Fibroblast of lung (primary cell): ENCODE measurements at regions not wholly inside any gene's neighbourhood (a gene's known extent, or its start where the extent isn't known, plus 50 kb on each side); places are given as distances from the start of the nearest gene placed in this dataset.

Experiments
- DNase-seq, 2 donors: peaks; one replicate each; pipeline versions ENCODE4 v3.0.0 to v3.0.0-alpha.2; 2010; ENCODE audit warnings: low read depth in 2 of 2
- H2AFZ ChIP-seq: 2 replicates; pipeline ENCODE4 v1.5.1; 2012; ENCODE audit warnings: low read length, control low read depth, inconsistent platforms
- H3K27ac ChIP-seq: 2 replicates; pipeline ENCODE4 v1.5.1; 2011; ENCODE audit warnings: low read length, control low read depth; ENCODE audit not compliant: insufficient read depth
- H3K27me3 ChIP-seq: 2 replicates; pipeline ENCODE4 v1.5.1; 2011; ENCODE audit warnings: mild to moderate bottlenecking, low read length; ENCODE audit not compliant: control insufficient read depth, insufficient read depth
- H3K36me3 ChIP-seq: 2 replicates; pipeline ENCODE4 v1.5.1; 2011; ENCODE audit warnings: low read length; ENCODE audit not compliant: control insufficient read depth, insufficient read depth
- H3K4me1 ChIP-seq: 2 replicates; pipeline ENCODE4 v1.5.1; 2011; ENCODE audit warnings: low read length; ENCODE audit not compliant: control insufficient read depth, insufficient read depth; ENCODE audit errors: extremely low read depth
- H3K4me2 ChIP-seq: 2 replicates; pipeline ENCODE4 v1.5.1; 2011; ENCODE audit warnings: low read length, control low read depth; ENCODE audit not compliant: insufficient read depth; ENCODE audit errors: extremely low read depth
- H3K4me3 ChIP-seq, 4 experiments: fragments of 200-600 bp in 1 of 4; sonication (generic) in 1 of 4; replicated peaks in 1 of 4; 2 replicates each; pipeline ENCODE4 v1.5.1; 2011 to 2016; ENCODE audit warnings: low read length in 4 of 4, low read depth in 3 of 4, mild to moderate bottlenecking in 3 of 4, control low read depth in 2 of 4, inconsistent platforms in 1 of 4, mixed read lengths in 1 of 4; ENCODE audit not compliant: insufficient read depth in 1 of 4; ENCODE audit errors: control extremely low read depth in 1 of 4
- H3K79me2 ChIP-seq: 2 replicates; pipeline ENCODE4 v1.5.1; 2012; ENCODE audit warnings: mild to moderate bottlenecking, low read length, inconsistent platforms; ENCODE audit not compliant: control insufficient read depth, insufficient read depth
- H3K9ac ChIP-seq: 2 replicates; pipeline ENCODE4 v1.5.1; 2011; ENCODE audit warnings: mild to moderate bottlenecking, low read length, control low read depth; ENCODE audit not compliant: insufficient read depth
- H3K9me3 ChIP-seq: 2 replicates; pipeline ENCODE4 v1.5.1; 2012; ENCODE audit warnings: low read depth, low read length; ENCODE audit not compliant: control insufficient read depth, insufficient read depth
- H4K20me1 ChIP-seq: 2 replicates; pipeline ENCODE4 v1.5.1; 2011; ENCODE audit warnings: low read length; ENCODE audit not compliant: control insufficient read depth, insufficient read depth; ENCODE audit errors: extremely low read depth
- CTCF ChIP-seq, 2 donors: IDR thresholded peaks in 1 of 2; conservative IDR thresholded peaks in 1 of 2; 1 replicate in 1 of 2; 2 replicates in 1 of 2; pipeline ENCODE4 v1.5.1; 2011 to 2012; ENCODE audit warnings: low read length in 2 of 2, control low read depth in 1 of 2, inconsistent platforms in 1 of 2, low read depth in 1 of 2, mild to moderate bottlenecking in 1 of 2
- EZH2 ChIP-seq: IDR thresholded peaks from 2 replicates; pipeline ENCODE4 v1.5.1; 2012; ENCODE audit warnings: low read length, control low read depth, mild to moderate bottlenecking; ENCODE audit errors: missing control alignments

DNA sequence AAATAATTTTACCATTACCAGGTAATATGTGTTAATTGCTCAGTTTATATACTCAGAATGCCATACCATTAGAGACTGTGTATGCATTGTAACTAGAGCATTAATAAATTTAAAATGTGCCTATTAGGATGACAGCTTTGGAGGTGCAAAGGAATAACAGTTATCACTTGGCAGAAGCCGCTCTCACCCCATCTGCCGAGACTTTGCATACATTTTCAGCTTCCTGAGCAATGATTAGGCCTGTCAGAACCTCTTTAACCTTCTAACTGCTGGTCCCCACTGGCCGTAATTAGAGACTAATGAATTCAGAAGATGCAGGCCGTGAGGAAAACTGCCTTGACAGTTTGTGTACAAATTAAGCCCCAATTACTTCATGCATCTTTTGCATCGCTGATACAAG lies 158.0 kb upstream of the PROX1 start:
- Histone ChIP-seq H3K9me3 (no peaks in the 10 kb centered on the region), H3K4me1 (no peaks in the 10 kb centered on the region), H3K4me3 (no peak overlapping the region), H2AFZ (no peak overlapping the region), H3K4me2 (no peak overlapping the region), H3K79me2 (no peaks in the 10 kb centered on the region), H4K20me1 (no peaks in the 10 kb centered on the region), H3K27ac (no peak overlapping the region), H3K36me3 (no peaks in the 10 kb centered on the region), H3K27me3 (no peaks in the 10 kb centered on the region), H3K9ac (no peak overlapping the region)
- TF ChIP-seq CTCF (conservative IDR thresholded peaks at IDR 0.05 in 1 of 2, IDR thresholded peaks at IDR 0.05 in 1 of 2; ENCODE audit: low read depth in 1 of 2, low read length in 2 of 2) (no peak), EZH2 (no peak)
- DNase-seq: no peak

DNA sequence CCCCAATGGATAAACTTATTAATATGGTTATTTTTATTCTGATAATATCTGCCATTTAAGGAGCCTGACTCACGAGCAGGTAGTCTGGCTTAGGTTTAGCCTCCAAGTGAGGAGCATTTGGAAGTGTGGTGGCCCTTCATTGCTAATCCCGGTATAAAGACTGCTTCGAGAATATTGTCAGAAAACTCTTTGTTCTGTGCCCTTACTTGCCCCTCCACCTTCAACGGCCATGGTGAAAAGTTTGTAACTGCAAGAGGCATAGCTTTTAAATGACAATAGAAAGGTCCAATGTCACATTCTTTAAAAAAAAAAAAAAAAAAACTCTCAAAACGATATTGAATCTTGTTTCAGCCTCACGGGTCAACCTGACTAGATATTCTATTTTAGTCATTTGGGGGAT lies 157.4 kb upstream of the PROX1 start:
- Histone ChIP-seq H3K4me3 (no peak overlapping the region), H3K9me3 (no peaks in the 10 kb centered on the region), H2AFZ (no peak overlapping the region), H3K27me3 (no peaks in the 10 kb centered on the region), H4K20me1 (no peaks in the 10 kb centered on the region), H3K79me2 (no peaks in the 10 kb centered on the region), H3K27ac (no peak overlapping the region), H3K36me3 (no peaks in the 10 kb centered on the region), H3K4me2 (no peak overlapping the region), H3K9ac (no peak overlapping the region), H3K4me1 (no peaks in the 10 kb centered on the region)
- DNase-seq: no peak
- TF ChIP-seq CTCF (conservative IDR thresholded peaks at IDR 0.05 in 1 of 2, IDR thresholded peaks at IDR 0.05 in 1 of 2; ENCODE audit: low read depth in 1 of 2, low read length in 2 of 2) (no peak), EZH2 (no peak)

DNA sequence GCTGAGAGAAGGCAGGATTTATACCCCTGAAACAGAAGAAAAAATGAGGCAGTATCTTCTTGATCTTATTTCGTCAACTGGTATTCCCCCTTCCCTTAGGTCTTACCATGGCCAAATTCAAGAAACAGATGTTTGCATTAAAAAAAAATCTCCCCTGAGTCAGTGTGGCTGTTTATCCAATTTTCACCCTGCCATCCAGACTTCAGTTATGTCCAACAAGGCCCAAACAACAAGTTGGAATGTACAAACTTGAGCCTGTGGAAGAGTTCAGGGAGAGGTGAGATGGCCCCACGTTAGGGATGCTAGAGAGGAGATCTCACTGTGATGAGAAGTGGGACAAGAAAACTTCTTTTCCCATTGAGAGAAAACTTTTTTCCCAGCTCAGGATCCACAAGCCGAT lies 147.2 kb upstream of the PROX1 start:
- Histone ChIP-seq H4K20me1 (no peaks in the 10 kb centered on the region), H2AFZ (no peak overlapping the region), H3K27ac (no peak overlapping the region), H3K4me3 (no peak overlapping the region), H3K4me1 (no peaks in the 10 kb centered on the region), H3K27me3 (no peaks in the 10 kb centered on the region), H3K36me3 (no peaks in the 10 kb centered on the region), H3K79me2 (no peaks in the 10 kb centered on the region), H3K9me3 (no peaks in the 10 kb centered on the region), H3K4me2 (no peak overlapping the region), H3K9ac (no peak overlapping the region)
- no peak for DNase-seq
- no peak for TF ChIP-seq EZH2
- TF ChIP-seq CTCF (conservative IDR thresholded peaks at IDR 0.05 in 1 of 2, IDR thresholded peaks at IDR 0.05 in 1 of 2; ENCODE audit: low read depth in 1 of 2, low read length in 2 of 2): no peak
